ENCODE measurements at regions not wholly inside any gene's neighbourhood (a gene's known extent, or its start where the extent isn't known, plus 50 kb on each side); places are given as distances from the start of the nearest gene placed in this dataset.

DNA sequence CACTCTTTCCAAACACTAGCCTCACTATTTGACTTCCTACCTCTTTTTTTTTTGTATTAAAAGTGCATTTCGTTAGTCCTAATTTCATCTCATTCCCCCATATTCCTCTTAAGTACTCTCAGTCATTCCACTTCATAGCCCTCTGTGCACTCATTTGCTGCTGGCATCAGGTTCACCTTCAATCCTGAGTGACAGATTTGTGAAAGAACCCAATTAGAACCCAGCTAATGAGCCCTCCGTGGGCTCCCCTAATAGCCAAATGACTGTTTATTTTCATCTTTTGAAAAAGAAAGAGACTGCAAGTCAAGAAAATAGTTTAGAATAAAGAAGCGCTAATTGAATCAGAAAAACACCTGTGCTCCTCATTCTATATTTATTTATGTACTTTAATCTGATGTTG is 512.1 kb upstream of the LRATD1 start:
- TF ChIP-seq TEAD4 (IDR thresholded peaks at IDR 0.05), result no peak

DNA sequence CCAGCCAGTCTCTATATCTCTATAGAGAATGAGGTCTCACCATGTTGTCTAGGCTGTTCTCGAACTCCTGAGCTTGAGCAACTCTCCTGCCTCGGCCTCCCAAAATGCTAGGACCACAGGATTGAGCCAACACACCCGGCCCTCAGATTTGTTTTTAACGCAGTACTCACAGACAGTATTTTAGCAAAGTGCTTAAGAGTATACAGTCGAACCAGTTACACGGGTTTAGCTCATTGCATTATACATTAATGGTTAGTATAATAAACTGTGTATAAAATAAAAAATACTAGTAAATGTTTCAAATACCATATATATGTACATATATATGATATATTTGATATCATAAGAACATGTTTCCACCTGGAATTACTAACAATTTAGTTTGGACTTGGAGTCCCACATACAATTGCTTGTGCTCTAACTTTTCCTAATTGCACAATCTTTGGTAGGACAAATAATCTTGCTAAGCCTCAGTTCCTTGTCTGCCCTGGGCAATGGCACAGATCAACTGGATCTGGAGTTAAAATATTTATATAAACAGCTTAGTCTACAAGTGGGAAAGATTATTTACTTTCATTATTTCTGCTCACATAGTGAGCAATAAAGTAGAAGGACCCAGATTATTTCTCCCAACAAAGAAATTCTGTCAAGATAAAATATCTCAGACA is 508.9 kb upstream of the LRATD1 start:
- TF ChIP-seq RAD21 (IDR thresholded peaks at IDR 0.05; ENCODE audit: low read depth), result no peak
- TF ChIP-seq NFIC (IDR thresholded peaks at IDR 0.05), result no peak

DNA sequence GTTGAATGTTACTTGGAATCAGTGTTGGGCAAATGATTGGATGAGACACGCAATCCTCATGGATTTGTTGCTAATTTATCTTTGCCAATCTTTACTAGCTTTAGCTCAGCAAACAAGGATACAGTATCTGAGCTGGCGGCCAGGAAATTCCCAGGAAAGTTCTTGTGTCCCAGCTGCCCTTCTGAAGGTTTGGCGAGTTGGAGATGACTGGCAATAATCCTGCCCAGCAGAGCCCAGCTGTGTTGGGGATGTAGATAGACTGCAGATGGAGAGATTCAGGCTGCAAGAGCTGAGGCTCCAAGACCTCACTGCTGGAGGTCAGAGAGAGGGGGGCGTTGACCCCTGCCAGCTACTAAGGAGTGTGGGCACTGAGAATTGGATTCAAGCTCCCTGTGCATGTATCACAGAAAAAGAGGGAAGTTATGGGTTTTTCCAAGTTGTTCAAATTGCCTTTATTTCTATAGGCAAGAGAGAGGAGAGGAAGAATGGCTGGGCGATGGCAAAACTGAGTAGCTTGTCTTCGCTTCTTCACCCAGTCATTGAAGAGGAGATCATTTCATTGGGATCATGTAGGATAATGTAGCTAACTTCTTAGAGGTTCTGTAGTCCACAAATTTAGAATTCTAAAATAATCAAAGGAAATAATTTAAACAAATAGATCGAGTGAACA is 506.8 kb upstream of the LRATD1 start:
- TF ChIP-seq ZBTB7A (IDR thresholded peaks at IDR 0.05; ENCODE audit: low read depth) (no peak), TCF12 (IDR thresholded peaks at IDR 0.05; ENCODE audit: low read depth) (no peak), CEBPB (IDR thresholded peaks at IDR 0.05) (no peak)
- TF ChIP-seq, protein P1, sequence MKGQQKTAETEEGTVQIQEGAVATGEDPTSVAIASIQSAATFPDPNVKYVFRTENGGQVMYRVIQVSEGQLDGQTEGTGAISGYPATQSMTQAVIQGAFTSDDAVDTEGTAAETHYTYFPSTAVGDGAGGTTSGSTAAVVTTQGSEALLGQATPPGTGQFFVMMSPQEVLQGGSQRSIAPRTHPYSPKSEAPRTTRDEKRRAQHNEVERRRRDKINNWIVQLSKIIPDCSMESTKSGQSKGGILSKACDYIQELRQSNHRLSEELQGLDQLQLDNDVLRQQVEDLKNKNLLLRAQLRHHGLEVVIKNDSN (IDR thresholded peaks at IDR 0.05), result no peak
- TF ChIP-seq, protein P2, sequence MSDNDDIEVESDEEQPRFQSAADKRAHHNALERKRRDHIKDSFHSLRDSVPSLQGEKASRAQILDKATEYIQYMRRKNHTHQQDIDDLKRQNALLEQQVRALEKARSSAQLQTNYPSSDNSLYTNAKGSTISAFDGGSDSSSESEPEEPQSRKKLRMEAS (IDR thresholded peaks at IDR 0.05), result no peak

DNA sequence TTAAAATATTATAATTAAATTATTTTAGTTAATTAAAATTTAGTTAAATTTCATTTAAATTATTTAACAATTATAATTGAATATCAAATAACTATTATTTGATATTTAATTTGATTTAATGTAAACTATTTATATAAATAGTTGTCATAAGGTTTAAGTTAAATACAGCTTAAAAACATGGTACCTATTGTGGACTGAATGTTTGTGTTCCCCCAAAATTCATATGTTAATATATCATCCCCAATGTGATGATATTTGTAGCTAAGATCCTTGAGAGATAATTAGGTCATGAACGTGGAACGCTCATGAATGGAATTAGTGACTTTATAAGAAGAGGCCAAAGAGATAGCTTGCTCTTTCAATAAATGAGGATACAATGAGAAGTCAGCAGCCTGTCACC is 505.7 kb upstream of the LRATD1 start:
- no peak for TF ChIP-seq CREB1 (IDR thresholded peaks at IDR 0.05; ENCODE audit: low read depth)
- TF ChIP-seq, protein P2 (IDR thresholded peaks at IDR 0.05), result no peak
- TF ChIP-seq CEBPB (IDR thresholded peaks at IDR 0.05), result no peak
- TF ChIP-seq ZBTB7A (IDR thresholded peaks at IDR 0.05; ENCODE audit: low read depth), result no peak
- no peak for TF ChIP-seq RAD21 (IDR thresholded peaks at IDR 0.05; ENCODE audit: low read depth)
- no peak for TF ChIP-seq YY1 (IDR thresholded peaks at IDR 0.05; ENCODE audit: low read depth)
- TF ChIP-seq TAF1 (IDR thresholded peaks at IDR 0.05; ENCODE audit: low read depth), result no peak
- TF ChIP-seq TCF12 (IDR thresholded peaks at IDR 0.05; ENCODE audit: low read depth), result no peak
- TF ChIP-seq EGR1 (IDR thresholded peaks at IDR 0.05), result no peak
- TF ChIP-seq EP300 (IDR thresholded peaks at IDR 0.05; ENCODE audit: borderline replicate concordance), result no peak
- no peak for TF ChIP-seq FOXM1 (IDR thresholded peaks at IDR 0.05; ENCODE audit: borderline replicate concordance, low read depth)
- TF ChIP-seq NFIC (IDR thresholded peaks at IDR 0.05), result no peak

DNA sequence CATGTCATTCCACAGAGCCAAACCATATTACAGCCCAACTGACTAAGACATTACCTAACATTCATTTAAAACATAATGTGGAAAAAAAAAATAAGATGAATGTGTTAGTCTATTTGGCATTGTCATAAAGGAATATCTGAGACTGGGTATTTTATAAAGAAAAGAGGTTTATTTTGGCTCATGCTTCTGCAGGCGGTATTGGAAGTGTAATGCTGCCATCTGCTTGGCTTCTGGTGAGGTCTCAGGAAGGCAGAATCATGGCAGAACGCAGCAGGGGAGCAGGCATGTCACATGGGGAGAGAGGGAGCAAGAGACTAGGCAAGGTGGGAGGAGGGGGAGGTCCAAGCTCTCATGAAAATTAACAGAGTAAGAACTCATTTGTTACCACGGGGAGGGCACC is 504.8 kb upstream of the LRATD1 start:
- TF ChIP-seq RAD21 (IDR thresholded peaks at IDR 0.05; ENCODE audit: low read depth) (no peak), EGR1 (IDR thresholded peaks at IDR 0.05) (no peak), TAF1 (IDR thresholded peaks at IDR 0.05; ENCODE audit: low read depth) (no peak)

DNA sequence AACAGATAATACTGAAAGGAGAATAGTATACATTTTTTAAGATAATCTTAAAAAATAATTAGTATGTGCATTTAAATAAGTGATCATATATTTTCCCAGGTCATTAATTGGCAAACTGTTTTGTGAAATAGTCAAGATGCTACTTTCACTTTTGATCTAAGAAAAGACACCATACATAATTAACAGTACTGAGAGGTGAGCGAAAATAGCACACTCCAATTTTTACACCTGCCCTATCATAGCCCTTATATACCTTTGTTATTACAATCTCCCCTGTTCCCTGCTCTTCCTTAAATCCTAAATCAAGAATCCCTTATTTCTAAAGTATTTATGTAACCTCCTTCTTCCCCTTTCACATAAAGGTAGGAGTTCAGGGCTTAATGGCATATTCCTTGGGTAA is 500.1 kb upstream of the LRATD1 start:
- TF ChIP-seq NFIC (IDR thresholded peaks at IDR 0.05) (no peak), FOXM1 (IDR thresholded peaks at IDR 0.05; ENCODE audit: borderline replicate concordance, low read depth) (no peak), EP300 (IDR thresholded peaks at IDR 0.05; ENCODE audit: borderline replicate concordance) (no peak), YY1 (IDR thresholded peaks at IDR 0.05; ENCODE audit: low read depth) (no peak), TCF12 (IDR thresholded peaks at IDR 0.05; ENCODE audit: low read depth) (no peak)
- TF ChIP-seq, protein P1 (IDR thresholded peaks at IDR 0.05), result no peak

DNA sequence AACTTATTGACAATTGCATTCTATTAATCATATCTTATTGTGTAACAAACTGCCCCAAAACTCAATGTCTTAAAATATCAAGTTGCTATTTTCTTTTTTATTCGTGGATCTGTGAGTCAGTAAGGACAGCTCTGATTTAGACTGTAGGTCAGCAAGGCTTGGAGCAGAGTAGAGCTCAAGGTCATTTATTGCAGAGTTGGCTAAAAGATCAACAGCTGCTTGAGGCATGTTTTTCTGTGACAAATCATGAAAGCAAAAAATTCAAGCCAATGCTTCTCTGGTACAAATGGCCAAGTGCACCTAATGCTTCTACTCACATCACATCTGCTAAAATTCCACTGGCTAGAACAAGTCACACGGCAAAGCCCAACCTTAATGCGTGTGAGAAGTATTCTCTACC is 497.7 kb upstream of the LRATD1 start:
- no peak for TF ChIP-seq EGR1 (IDR thresholded peaks at IDR 0.05)
- TF ChIP-seq FOXM1 (IDR thresholded peaks at IDR 0.05; ENCODE audit: borderline replicate concordance, low read depth), result no peak
- TF ChIP-seq TCF12 (IDR thresholded peaks at IDR 0.05; ENCODE audit: low read depth), result no peak
- no peak for TF ChIP-seq EP300 (IDR thresholded peaks at IDR 0.05; ENCODE audit: borderline replicate concordance)
- TF ChIP-seq CREB1 (IDR thresholded peaks at IDR 0.05; ENCODE audit: low read depth), result no peak
- TF ChIP-seq, protein P2 (IDR thresholded peaks at IDR 0.05), result no peak
- no peak for TF ChIP-seq RAD21 (IDR thresholded peaks at IDR 0.05; ENCODE audit: low read depth)
- no peak for TF ChIP-seq ZBTB7A (IDR thresholded peaks at IDR 0.05; ENCODE audit: low read depth)
- TF ChIP-seq TEAD4 (IDR thresholded peaks at IDR 0.05), result no peak
- no peak for TF ChIP-seq YY1 (IDR thresholded peaks at IDR 0.05; ENCODE audit: low read depth)
- TF ChIP-seq CEBPB (IDR thresholded peaks at IDR 0.05), result no peak
- TF ChIP-seq TAF1 (IDR thresholded peaks at IDR 0.05; ENCODE audit: low read depth), result no peak
- TF ChIP-seq NFIC (IDR thresholded peaks at IDR 0.05), result no peak
- TF ChIP-seq, protein P1 (IDR thresholded peaks at IDR 0.05), result no peak
- TF ChIP-seq, protein P3, sequence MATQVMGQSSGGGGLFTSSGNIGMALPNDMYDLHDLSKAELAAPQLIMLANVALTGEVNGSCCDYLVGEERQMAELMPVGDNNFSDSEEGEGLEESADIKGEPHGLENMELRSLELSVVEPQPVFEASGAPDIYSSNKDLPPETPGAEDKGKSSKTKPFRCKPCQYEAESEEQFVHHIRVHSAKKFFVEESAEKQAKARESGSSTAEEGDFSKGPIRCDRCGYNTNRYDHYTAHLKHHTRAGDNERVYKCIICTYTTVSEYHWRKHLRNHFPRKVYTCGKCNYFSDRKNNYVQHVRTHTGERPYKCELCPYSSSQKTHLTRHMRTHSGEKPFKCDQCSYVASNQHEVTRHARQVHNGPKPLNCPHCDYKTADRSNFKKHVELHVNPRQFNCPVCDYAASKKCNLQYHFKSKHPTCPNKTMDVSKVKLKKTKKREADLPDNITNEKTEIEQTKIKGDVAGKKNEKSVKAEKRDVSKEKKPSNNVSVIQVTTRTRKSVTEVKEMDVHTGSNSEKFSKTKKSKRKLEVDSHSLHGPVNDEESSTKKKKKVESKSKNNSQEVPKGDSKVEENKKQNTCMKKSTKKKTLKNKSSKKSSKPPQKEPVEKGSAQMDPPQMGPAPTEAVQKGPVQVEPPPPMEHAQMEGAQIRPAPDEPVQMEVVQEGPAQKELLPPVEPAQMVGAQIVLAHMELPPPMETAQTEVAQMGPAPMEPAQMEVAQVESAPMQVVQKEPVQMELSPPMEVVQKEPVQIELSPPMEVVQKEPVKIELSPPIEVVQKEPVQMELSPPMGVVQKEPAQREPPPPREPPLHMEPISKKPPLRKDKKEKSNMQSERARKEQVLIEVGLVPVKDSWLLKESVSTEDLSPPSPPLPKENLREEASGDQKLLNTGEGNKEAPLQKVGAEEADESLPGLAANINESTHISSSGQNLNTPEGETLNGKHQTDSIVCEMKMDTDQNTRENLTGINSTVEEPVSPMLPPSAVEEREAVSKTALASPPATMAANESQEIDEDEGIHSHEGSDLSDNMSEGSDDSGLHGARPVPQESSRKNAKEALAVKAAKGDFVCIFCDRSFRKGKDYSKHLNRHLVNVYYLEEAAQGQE (IDR thresholded peaks at IDR 0.05; ENCODE audit: low read depth), result no peak

Measured in Ishikawa (cell line).